Neutrophil (primary cell): ENCODE measurements at regions not wholly inside any gene's neighbourhood (a gene's known extent, or its start where the extent isn't known, plus 50 kb on each side); places are given as distances from the start of the nearest gene placed in this dataset.
"Not testable (repeated sequence)": the region's sequence is repeated elsewhere in the genome, so short reads cannot be mapped to it uniquely, and the experiment has no call there.

Source experiments
- H3K27ac ChIP-seq: fragments of 200-600 bp; sonication (generic); 2 replicates; pipeline ENCODE4 v1.5.1; 2016; ENCODE audit warnings: mild to moderate bottlenecking, moderate library complexity
- H3K27me3 ChIP-seq: fragments of 200-600 bp; sonication (generic); 2 replicates; pipeline ENCODE4 v1.6.0; 2016; ENCODE audit warnings: mild to moderate bottlenecking
- H3K36me3 ChIP-seq: fragments of 200-600 bp; sonication (generic); 2 replicates; pipeline ENCODE4 v1.5.1; 2017
- H3K4me1 ChIP-seq, 2 experiments: fragments of 200-600 bp in 1 of 2; sonication (generic) in 1 of 2; 1 replicate in 1 of 2; 2 replicates in 1 of 2; pipeline versions ENCODE4 v1.5.1 to v1.6.1; 2013 to 2016; ENCODE audit warnings: low read depth in 1 of 2, low read length in 1 of 2, mild to moderate bottlenecking in 1 of 2, moderate library complexity in 1 of 2; ENCODE audit not compliant: control insufficient read depth in 1 of 2, insufficient read depth in 1 of 2
- H3K4me3 ChIP-seq, 2 experiments: fragments of 200-600 bp in 1 of 2; sonication (generic) in 1 of 2; 1 replicate in 1 of 2; 2 replicates in 1 of 2; pipeline ENCODE4 v1.5.1; 2013 to 2016; ENCODE audit warnings: low read depth in 1 of 2, low read length in 1 of 2, mild to moderate bottlenecking in 1 of 2, moderate library complexity in 1 of 2
- H3K9me3 ChIP-seq: fragments of 200-600 bp; sonication (generic); 2 replicates; pipeline ENCODE4 v1.5.1; 2016
- TF ChIP-seq, protein P1 (sequence below): fragments of 200-600 bp; sonication (generic); IDR thresholded peaks from 2 replicates; pipeline ENCODE4 v1.5.1; 2016; ENCODE audit warnings: antibody characterized with exemption

- no peaks in the 10 kb centered on the region for H3K9me3 ChIP-seq
- TF ChIP-seq, protein P1, sequence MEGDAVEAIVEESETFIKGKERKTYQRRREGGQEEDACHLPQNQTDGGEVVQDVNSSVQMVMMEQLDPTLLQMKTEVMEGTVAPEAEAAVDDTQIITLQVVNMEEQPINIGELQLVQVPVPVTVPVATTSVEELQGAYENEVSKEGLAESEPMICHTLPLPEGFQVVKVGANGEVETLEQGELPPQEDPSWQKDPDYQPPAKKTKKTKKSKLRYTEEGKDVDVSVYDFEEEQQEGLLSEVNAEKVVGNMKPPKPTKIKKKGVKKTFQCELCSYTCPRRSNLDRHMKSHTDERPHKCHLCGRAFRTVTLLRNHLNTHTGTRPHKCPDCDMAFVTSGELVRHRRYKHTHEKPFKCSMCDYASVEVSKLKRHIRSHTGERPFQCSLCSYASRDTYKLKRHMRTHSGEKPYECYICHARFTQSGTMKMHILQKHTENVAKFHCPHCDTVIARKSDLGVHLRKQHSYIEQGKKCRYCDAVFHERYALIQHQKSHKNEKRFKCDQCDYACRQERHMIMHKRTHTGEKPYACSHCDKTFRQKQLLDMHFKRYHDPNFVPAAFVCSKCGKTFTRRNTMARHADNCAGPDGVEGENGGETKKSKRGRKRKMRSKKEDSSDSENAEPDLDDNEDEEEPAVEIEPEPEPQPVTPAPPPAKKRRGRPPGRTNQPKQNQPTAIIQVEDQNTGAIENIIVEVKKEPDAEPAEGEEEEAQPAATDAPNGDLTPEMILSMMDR: no peak
- no peak overlapping the region for H3K4me3 ChIP-seq
- peaks cover 99% of the 10 kb centered on the region for H3K27me3 ChIP-seq
- no peaks in the 10 kb centered on the region for H3K36me3 ChIP-seq
- H3K4me1 ChIP-seq: no peaks in the 10 kb centered on the region
- H3K27ac ChIP-seq: no peak overlapping the region
These were observed 83.9 kb upstream of the PAX2 start for GRCh38 chr10:100661520-100661919.

GRCh38 chr10:100662067-100662466, 83.3 kb upstream of the PAX2 start:
- H3K27me3 ChIP-seq: peaks cover 99% of the 10 kb centered on the region

DNA sequence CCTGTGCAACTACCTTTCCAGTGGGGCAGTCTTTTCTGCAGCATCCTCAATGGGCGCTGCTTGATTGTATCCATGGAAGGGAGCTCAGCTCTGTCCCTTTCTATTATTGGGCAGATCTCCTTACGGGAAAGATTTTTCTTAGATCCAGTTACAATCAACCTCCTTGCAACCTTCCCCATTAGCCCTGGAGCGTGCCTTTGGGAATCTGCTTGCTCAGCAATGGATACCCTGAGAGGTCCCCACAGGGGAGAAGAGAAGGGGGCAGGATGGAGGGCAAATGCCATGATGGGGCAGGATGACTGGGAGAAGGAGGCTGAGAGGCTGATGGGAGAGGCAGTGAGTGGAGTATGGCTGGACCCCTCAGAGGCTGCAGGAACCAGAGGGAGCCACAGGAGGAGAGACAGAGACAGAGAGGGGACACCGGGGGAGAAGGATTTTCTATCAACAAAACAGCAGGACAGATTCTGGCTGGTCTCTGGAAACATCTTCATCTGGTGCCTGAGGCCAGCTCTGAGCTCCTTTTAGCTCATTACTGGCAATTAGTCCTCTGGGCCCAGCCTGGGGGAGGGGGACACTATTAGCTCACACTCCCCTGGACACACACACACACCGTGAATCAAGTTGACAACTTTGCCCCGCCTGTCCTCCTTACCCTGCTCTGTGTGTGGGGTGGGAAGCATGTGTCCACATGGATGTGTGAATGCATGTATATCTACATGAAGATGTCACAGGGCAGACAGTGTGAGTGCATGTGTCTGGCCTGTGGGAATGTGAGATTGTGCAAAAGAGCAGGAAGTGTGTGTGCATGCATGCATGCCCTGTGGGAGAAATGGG, 80.8 kb upstream of the PAX2 start:
- H3K27ac ChIP-seq: no peak overlapping the region
- peaks cover 99% of the 10 kb centered on the region for H3K27me3 ChIP-seq
- H3K4me1 ChIP-seq: no peaks in the 10 kb centered on the region
- H3K9me3 ChIP-seq: no peaks in the 10 kb centered on the region
- no peak overlapping the region for H3K4me3 ChIP-seq
- TF ChIP-seq, protein P1: no peak
- H3K36me3 ChIP-seq: no peaks in the 10 kb centered on the region

More at GRCh38 chr10:100662067-100662466, 83.3 kb upstream of the PAX2 start:
- TF ChIP-seq, protein P1: no peak
- Histone ChIP-seq H3K27ac (no peak overlapping the region), H3K36me3 (no peaks in the 10 kb centered on the region), H3K9me3 (no peaks in the 10 kb centered on the region), H3K4me1 (no peaks in the 10 kb centered on the region), H3K4me3 (no peak overlapping the region)

- not testable (repeated sequence) for H3K27ac ChIP-seq, H3K36me3 ChIP-seq, H3K4me3 ChIP-seq, H3K4me1 ChIP-seq, H3K9me3 ChIP-seq
- peaks cover 99% of the 10 kb centered on the region for H3K27me3 ChIP-seq
These were observed 78.7 kb upstream of the PAX2 start for GRCh38 chr10:100666634-100667033.

DNA sequence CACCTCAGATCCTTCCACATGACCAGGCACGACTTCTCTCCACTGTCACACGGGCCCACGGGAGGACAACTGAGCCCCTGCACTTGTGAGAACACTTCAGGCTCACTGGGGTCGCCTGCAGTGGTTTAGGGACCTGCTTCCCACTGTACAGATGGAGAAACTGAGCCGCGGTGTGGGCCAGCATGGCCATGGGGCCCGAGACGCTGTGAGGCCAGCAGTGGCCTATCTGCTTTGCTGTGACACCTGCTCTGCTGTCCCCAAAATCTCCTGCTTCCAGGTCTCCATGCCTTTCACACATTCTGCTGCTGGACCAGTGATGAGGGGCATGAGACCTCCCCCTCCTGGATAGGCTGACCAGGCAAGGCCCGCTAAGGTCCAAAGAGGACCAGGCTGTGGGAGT, 75.8 kb upstream of the PAX2 start:
- Histone ChIP-seq H3K27ac (no peak overlapping the region), H3K27me3 (peaks cover 99% of the 10 kb centered on the region), H3K36me3 (no peaks in the 10 kb centered on the region), H3K9me3 (no peaks in the 10 kb centered on the region), H3K4me1 (no peaks in the 10 kb centered on the region), H3K4me3 (no peak overlapping the region)
- TF ChIP-seq, protein P1: no peak

DNA sequence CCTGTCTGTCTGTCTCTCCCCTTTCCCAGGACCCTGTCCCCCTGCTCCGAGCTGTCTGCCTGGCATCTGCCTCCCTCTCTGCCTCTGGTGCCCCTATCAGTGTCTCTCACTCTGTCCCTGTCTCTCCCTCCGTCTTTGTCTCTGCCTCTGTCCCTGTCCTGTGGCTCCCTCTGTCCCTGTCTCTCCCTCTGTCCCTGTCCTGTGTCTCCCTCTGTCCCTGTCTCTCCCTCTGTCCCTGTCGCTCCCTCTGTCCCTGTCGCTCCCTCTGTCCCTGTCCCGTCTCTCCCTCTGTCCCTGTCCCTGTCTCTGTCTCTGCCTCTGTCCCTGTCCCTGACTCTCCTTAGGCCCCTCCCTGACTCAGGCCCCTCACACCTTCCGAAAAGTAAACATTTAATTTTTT, 75.0 kb upstream of the PAX2 start:
- Histone ChIP-seq H3K27ac (no peak overlapping the region), H3K36me3 (no peaks in the 10 kb centered on the region), H3K4me1 (no peaks in the 10 kb centered on the region), H3K9me3 (no peaks in the 10 kb centered on the region), H3K27me3 (peaks cover 98% of the 10 kb centered on the region), H3K4me3 (no peak overlapping the region)
- TF ChIP-seq, protein P1: no peak
